NCI-H446 treated with DMSO at 0.1 percent for 48 hours (cell line): ENCODE measurements at regions not wholly inside any gene's neighbourhood (a gene's known extent, or its start where the extent isn't known, plus 50 kb on each side); places are given as distances from the start of the nearest gene placed in this dataset.

ENCODE experiments used
- DNase-seq: peaks from one replicate; lab custom pipeline; 2025; lab: John Stamatoyannopoulos, UW

DNA sequence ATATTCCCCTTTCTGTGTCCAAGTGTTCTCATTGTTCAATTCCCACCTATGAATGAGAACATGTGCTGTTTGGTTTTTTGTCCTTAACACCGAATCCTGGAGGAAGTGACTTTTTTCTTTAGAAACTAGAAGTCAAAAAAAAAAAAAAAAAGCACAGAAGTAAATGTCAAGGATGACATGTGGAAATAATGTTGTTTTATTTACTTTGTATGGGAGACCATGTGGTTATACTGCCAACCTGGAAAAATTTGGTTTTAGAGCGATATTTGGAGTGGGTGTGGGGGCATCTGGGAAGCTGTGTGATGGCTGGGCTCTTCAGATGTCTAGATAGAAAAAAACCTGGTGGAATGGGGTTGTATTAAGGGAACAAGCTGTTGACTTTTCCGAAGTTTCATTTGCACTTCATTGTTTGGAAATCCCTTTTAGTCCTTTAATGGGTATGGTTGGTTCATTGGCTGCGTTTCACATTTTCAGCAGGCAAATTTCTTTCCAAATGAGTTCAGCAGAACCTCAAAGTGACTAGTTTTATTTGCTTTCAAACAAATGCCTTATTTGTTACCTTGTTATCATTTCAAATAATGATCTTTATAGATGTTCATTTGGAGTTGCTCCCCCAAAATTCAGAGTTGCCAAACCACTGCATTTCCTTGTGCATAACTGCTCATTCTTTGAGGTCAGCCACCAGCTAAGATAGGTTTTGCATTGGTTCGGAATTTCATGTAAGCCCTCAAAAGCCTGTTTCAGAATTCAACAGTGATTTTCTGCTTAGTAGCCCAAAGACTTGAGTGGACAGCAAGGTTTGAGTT is 508.2 kb downstream of the METTL15 start:
- DNase-seq, result no peak

DNA sequence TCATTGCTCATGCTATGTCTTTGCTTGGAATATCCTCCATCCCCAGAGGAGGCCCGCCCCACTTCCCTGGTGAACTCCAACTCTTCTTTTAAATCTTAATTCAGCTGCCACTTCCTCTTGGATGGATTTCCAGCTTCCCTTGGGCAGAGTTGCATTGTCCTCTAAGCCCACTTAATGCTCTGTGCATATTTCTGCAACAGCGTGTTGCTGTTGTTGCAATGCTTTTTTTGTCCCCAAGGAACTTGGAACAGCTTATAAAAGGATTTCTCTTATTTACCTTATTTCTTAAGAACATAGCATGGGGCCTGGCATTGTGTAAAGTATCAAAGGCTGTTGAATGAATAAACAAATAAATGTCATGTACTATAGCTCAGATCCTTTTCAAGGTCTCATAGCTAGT is 507.4 kb downstream of the METTL15 start:
- no peak for DNase-seq

DNA sequence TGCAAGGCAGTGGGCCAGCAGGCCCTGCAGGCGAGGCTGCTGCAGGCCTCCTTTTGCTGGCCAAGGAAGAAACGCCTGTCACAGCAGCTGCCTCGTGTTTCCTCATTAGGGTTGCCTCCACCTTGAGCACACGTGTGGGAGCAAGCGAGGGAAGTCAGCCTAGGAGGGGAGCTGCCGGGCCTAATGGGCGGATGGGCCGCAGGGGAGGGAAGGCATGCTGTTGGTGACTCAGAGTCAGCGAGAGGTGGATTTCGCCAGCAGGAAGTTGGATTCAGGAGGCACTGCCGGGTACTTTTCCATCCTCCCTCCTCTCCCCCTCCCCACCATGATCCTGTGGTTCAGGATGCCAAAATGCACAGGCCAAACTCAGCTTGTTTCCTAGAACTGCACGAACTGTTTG is 498.7 kb downstream of the METTL15 start:
- DNase-seq, result no peak

DNA sequence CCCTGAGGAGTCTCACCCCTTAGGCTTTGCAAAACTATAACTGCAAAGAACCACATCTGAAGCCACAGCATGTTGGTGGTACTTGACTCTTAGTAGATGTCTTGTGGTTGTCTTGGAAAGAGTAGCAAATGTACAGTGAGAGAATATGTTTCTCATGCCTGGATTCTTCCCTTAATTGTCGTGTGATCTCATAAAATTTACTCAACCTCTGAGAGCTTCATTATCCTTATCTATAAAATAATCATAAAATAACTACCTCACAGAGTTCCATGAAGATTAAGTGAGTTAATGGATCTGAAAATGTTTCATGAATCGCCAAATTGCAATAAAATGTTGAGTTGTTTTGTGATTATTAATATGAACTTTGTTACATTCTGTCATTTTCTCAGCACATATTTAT is 491.5 kb downstream of the METTL15 start:
- DNase-seq, result no peak

DNA sequence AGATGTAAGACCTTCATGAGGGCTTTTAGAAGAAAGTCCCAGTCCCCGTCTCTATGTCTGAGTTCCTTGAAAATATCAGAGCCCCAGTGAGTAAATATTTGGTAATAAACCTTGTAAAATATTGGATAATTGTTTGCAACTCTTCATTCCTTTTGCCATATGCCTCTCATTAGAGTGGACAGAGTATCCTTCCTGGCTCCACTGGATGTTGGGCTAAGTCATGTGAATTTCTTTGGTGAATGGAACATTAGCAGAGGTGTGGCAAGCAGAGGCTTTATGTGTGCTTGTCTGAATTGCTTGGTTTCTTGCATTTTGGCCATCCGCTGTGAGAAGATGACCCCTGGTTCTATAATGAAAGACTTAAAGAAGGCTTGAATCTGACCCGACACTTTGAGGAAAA is 490.3 kb downstream of the METTL15 start:
- DNase-seq, result no peak

DNA sequence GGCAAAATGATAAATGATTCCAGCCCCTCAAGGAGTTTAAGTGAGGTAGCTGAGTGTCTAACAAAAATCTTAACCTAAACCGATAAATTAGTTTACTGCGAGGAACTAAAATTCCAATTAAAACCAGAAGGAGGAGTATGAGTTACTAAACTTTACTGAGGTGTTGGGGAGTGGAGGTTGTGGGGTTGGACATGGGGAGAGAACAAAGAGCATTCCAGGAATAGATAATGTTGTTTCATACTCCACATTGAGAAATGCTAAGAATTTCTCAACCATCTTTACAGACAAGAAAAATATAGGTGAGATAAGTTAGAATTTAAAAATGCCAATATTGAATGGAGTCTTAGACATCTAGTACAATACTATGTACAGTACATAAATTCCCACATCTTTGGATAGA is 488.6 kb downstream of the METTL15 start:
- no peak for DNase-seq

DNA sequence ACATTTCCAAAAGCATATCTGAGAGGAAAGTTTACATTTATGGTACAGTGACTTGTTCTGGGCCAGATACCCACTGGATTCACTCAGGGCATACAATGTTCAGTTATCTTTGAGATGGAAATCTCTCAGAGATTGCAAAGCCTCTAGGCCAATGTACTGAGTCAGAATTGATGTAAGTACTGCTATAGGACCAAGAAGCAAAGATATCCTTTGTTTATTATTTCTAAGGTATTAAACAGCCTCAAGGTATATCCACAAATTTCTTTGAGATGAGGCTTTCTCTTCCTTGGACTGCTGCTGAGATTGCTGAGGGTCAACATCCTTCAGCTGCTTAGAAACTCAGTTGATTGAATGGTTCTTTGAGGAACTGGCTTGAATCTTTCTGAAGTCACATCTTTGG is 484.0 kb downstream of the METTL15 start:
- no peak for DNase-seq

DNA sequence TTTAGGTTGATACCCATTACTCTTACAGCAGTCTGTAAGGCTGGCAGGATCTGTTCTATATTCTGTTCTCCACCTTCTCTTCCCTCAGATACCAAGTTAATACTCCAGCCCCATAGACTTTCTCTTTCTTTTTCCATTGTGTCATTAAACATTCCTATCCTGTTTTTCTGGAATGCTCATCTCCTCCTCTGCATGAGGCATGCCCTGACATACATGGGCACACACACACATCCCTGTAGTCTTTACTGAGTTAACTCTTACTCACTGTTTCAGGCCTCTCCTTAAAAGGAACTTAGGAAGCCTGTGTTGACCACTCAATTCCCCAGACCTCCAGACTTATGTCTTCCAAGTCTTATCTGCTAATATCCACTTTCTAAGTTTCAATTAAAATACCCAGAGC is 476.8 kb downstream of the METTL15 start:
- DNase-seq, result no peak

DNA sequence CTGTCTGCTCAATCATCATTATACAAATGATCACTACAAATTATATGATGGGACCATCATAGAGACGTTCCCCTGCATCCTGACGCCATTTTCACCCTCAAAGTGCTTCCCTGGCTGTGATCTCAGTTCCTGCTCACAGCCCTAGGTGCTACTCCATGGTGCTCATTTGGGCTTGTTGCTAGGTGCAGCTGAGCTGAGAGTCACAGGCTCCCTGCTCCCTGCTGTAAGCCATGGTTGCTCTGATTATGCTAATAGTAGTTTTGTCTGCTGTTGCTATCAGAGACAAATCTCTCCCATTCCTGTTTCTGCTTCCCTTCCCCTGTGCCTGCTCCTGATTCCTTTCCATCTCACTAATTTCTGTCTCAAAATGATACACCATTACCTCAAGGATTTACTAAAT is 474.3 kb downstream of the METTL15 start:
- no peak for DNase-seq

DNA sequence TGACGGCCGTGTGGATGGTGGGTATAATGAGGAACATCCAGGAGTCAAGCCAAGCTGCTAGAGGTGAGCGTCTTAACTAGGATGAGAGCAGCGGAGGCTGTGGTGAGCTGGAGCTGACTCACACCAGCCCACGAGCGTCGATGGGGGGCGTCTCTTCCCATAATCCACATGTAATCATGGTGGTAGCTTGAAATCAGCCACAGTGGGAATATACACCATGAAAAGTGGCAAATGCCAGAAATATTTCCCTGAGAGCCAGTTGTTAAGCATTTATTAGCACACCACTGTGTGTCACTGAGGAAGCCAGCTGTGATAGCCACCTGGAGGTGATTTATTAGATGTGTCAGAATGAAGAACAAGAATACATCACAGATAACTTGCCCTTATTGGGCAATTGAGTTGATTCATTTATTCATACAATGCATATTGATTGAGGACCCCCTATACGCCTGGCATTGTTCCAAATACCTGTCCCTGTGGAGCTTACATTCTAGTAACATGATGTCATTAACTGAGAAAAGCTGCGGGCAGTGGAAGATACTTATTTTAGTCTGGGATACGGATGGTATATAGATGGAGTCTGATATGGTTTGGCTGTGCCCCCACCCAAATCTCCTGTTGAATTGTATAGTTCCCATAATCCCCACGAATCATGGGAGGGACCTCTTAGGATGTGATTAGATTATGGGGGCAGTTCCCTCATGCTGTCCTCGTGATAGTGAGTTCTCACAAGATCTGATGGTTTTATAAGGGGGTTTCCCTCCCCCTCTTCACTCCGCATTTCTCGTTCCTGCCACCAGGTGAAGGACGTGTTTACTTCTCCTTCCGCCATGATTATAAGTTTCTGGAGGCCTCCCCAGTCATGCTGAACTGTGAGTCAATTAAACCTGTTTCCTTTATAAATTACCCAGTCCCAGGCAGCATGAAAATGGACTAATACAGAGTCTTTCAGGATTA is 473.4 kb downstream of the METTL15 start:
- no peak for DNase-seq

DNA sequence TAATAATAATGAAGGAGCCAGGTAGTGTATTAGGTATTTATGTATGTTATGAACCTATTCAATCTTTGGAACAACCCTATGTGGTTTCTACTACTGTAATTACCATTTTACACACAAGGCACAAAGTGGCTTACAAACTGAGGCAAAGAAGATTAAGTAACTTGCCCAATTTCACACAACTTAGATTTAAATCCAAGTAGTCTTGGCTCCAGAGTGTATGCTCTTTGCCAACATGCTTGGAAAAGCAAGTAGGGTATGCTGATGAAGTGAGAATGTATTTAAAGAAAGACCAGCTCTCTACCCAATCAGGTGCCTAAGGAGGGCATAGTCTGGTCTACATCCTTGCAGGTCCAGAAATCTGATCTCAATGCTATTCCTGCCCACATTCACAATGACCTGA is 463.2 kb downstream of the METTL15 start:
- no peak for DNase-seq

DNA sequence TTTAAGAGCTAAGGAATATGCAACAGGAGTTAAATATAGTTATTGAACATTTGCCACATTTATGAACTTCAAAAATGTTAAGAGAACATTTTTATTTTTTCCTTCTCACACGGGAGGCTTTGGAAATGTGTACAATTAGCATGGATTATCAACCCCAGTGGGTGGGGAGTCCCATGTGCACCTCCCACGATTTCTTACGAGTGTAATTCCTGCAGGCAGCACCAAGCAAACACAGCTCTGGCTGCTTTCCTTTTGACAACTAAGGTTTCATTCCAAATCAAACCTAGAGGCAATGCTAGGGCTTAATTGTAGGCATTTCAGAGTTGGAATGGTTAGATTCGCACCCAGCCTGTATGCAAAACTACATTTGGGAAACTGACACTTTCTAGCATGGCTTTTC is 460.9 kb downstream of the METTL15 start:
- no peak for DNase-seq

DNA sequence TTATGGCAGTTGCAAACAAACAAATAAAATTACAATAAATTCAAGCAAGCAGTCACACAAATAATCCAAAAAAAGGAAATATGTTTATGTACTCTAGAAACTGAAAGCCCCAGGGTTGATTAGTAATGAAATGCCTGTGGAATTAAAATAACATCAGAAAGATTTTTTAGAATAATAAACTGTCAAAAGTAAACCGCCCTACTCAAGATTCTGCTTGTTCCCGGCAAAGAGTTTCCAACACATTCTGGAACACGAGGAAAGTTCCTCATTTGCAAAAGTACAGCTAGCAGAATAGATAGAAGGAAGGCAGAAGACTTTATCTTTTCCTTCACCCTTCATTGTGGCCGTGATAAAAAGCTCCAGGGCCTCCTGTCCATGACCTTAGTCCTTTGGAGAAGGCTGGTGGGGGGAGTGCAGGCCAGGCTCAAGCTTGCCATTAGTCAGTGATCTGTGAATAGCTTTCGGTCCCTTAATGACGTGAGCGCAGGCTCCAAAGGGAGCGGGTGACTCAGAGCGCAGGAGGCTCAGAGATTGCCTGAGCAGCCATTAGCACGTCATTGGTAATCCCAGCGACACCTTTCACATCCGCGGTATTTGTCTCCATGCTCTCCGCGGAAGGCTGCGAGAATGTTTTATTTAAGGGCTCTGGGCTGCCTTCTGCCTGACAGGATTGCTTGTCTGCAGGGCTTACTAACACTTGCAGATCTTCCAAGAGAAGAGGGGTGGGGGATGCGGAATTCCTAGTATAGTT is 458.3 kb downstream of the METTL15 start:
- no peak for DNase-seq

DNA sequence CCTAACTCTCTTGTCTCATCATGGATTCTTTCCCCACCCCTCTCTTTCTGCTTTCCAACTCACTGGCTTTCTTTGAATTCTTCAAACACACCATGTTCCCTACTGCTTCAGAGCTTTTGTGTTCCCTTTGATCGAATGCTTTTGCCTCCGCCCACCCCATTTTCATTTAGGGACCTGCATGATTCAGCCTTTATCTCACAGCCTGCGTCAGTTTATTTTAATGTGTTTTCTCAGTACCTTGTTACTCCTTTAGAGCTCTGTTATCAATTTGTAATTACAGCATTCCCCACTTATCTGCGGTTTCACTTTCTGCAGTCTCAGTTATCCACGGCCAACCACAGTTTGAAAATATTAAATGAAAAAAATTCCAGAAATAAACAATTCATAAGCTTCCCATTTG is 451.3 kb downstream of the METTL15 start:
- DNase-seq, result no peak

DNA sequence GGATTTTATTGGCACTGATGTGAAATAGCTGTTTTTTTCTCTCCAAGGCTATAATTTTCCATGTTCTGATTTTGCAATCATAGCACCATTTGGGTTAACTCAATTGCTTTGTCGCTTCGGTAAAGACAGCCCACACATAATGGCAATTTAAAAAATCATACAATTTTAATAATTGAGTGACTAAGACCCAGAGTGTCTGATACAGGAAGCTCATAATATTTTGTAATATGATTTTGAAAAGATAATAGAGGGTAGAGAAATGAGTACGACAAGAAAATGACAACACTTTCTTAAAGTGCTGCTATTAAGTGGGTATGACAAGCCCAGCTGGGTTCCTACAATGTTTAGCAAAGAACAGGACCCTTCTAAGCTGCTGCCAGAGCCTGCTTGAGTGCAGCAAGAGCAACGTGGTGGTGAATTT is 439.1 kb downstream of the METTL15 start:
- DNase-seq, result no peak

DNA sequence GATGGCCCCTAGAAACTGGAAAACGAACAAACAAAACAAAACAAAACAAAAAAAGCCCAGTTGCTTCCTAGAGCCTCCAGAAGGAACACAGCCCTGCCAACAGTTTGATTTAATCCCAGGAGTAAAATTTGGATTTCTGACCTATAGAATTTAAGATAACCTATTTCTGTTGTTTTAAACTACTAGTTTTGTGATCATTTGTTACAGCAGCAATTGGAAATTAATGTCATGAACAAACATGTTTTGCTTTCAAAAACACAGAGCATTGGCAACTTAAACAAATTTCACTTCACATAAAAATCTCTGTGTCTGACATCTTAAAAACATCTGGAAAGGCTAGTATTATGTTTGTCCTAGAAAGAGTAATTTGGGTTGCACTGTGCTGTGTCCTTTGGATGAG is 437.3 kb downstream of the METTL15 start:
- no peak for DNase-seq

DNA sequence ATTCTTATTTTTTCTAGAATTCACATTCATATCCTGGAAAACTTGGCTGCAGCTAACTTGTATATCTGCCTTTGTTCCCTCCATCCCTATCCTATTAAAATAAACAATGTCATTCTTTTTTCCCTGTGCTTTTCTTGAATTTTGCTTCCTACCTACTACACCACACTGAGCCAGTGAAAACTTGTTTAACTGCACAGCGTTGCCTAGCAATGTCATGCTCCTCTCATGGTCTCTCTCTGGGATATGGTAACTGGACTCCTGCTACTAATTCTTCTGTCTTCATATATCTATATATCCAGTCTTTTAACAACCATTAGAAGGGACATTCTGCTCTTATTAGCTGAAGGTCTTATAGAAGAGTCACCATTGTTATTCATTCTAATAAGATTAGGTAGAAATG is 434.4 kb downstream of the METTL15 start:
- DNase-seq, result no peak

DNA sequence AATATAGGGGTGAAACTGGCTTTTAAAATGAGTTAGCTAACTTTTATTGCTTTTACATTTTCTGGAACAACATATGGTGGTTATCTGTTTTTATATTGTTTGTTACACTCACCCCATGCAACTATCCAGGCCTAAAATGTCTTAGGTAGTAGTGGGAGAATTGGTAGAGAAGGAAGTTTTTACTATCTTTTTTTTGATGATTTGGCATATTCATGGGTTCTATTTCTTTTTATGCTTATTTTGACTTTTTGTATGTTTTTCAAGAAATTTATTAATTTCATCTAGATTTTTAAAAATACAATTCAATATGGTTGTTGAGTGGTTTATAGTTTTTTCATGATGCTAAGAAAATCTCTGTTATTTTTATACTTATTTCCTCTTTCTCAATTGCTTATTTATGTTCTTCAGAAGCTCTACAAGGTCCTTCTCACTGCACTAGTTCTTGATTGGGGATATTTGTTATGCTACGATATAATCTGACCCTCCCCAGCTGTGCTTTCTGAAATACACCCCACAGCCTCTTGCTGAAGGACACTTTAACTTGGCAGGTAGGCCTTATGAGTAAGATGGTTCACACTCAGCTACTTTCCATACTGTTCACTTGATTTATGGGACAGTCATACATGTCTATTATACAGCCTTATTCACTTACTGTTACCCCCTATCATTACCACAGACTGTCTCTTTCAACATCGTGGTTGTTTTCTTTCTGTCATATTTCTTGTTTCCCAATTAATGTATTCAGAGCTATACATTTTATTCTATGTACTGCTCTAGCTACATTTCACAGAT is 431.2 kb downstream of the METTL15 start:
- DNase-seq, result no peak

DNA sequence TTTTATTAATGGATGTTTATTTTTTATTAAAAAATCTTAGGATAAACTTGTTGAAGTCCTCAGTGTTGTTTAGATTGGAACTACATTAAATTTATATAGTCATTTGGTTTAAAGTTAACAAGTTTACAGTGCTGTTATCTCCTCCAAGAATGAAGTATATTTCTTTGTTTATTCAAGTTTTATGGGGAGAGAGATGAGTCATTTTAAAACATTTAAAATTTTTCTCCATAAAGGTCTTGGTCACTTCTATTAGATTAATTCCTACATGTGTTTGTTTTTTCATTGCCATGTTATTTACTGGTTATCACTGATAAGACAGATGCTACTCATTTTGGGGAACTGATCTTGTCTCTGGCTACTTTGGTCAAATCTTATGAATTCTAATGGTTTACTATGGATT is 429.6 kb downstream of the METTL15 start:
- no peak for DNase-seq

DNA sequence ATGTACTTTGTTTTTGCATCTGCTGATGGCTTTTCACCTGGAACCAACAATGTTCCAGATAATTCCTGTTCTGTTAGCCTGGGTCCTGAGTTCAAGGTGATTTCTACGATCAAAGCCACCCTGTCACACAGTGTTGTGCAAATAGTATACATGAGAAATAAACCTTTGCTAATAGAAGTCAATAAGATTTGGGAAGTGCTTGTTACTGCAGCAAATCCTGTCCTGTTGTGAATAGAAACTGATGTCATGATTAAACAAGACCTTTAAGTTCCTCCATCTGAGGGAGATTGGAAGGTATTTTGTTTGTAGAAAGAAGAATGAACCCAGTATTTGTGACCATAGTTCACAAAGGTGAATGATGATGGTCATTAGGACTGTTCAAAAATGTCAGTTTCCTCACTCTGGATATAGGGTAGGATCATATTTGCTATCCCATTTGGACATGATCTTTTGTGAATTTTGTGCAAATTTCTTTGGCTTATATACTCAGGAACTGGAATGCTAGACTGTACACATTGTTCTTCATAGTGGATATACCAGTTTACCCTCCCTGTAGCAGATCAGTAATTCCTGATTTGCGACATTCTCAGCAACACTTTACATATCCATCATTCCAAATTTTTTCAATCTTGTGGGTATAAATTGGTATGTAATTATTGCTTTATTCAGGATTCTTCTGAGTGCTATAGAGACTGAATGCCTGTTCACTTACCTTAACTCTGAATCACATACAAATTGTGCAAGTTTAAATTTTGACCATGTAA is 428.5 kb downstream of the METTL15 start:
- DNase-seq, result no peak

DNA sequence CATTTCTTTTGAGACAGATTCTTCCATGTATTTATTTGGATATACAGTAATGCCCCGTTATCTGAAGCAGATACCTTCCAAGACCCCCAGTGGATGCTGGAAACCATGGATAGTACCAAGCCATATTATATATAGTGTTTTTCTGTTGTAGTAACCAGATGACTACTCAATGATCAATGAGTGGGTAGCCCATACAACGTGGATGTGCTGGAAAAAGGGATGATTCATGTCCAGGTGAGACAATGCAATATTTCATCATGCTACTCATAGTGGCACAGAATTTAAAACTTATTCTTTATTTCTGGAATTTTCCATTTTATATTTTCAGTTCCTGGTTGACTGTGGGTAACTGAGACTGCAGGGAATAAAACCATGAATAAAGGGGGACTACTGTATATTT is 427.5 kb downstream of the METTL15 start:
- DNase-seq, result no peak
